Breast epithelium (tissue), 4 donors: ENCODE measurements at regions not wholly inside any gene's neighbourhood (a gene's known extent, or its start where the extent isn't known, plus 50 kb on each side); places are given as distances from the start of the nearest gene placed in this dataset.
"Not testable (repeated sequence)": the region's sequence is repeated elsewhere in the genome, so short reads cannot be mapped to it uniquely, and the experiment has no call there.

Source experiments
- DNase-seq, 2 donors: peaks; one replicate each; pipeline ENCODE4 v3.0.0-alpha.2; 2019; ENCODE audit warnings: low spot score in 2 of 2
- H3K27ac ChIP-seq, 2 donors: fragments of 200-600 bp; sonication (generic) in 1 of 2; one replicate each; pipeline ENCODE4 v1.5.1; 2016 to 2019; ENCODE audit warnings: mild to moderate bottlenecking in 1 of 2
- H3K27me3 ChIP-seq, 2 donors: fragments of 200-600 bp; sonication (generic) in 1 of 2; one replicate each; pipeline versions ENCODE4 v1.5.1 to v1.6.0; 2017 to 2019; ENCODE audit warnings: control low read depth in 1 of 2, mild to moderate bottlenecking in 1 of 2
- H3K36me3 ChIP-seq: fragments of 200-600 bp; one replicate; pipeline ENCODE4 v1.5.1; 2019
- H3K4me1 ChIP-seq, 2 donors: fragments of 200-600 bp; sonication (generic); one replicate each; pipeline ENCODE4 v1.5.1; 2016 to 2019; ENCODE audit warnings: control low read depth in 1 of 2
- H3K4me3 ChIP-seq, 3 donors: fragments of 200-600 bp; sonication (generic); 1 replicate in 2 of 3; 2 replicates in 1 of 3; pipeline ENCODE4 v1.5.1; 2016 to 2019; ENCODE audit warnings: mild to moderate bottlenecking in 3 of 3, moderate library complexity in 2 of 3
- H3K9me3 ChIP-seq, 2 donors: fragments of 200-600 bp; sonication (generic) in 1 of 2; one replicate each; pipeline ENCODE4 v1.5.1; 2016 to 2019; ENCODE audit warnings: control low read depth in 1 of 2
- CTCF ChIP-seq, 3 donors: fragments of 450-650 bp; IDR thresholded peaks; one replicate each; pipeline ENCODE4 v1.5.1; 2016 to 2017; ENCODE audit warnings: antibody characterized with exemption in 3 of 3, mild to moderate bottlenecking in 3 of 3, moderate library complexity in 3 of 3
- POLR2A ChIP-seq: fragments of 450-650 bp; IDR thresholded peaks from one replicate; pipeline ENCODE4 v1.6.1; 2016; ENCODE audit warnings: antibody characterized with exemption, mild to moderate bottlenecking, moderate library complexity
- POLR2AphosphoS5 ChIP-seq, 3 donors: sonication (generic); formaldehyde crosslinking; IDR thresholded peaks; one replicate each; pipeline ENCODE4 v1.6.1; 2017; ENCODE audit warnings: antibody characterized with exemption in 3 of 3
- intact Hi-C: fragments of 100-400 bp; cut with DNase I; formaldehyde crosslinking; loops from one replicate; pipeline ENCODE4 v1.15.1; 2023; ENCODE audit warnings: low total_unique reads

DNA sequence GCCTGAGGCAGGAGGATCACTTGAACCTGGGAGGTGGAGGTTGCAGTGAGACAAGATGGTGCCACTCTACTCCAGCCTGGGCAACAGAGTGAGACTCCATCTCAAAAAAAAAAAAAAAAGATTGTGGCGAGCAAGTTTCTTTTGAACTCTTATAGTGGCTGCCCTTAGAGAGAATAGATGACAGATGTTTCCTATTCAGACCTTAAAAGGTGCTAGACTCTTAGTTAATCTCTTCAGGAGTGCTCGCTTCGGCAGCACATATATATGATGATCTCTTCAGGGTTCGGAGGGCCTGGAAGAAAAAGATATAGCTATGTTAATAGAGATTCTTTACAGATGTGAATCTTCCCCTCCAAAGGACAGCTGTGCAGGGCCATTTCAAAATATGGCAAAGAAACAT lies 73.1 kb upstream of the AMN1 start:
- no peaks in the 10 kb centered on the region for H3K27me3 ChIP-seq
- H3K36me3 ChIP-seq: no peaks in the 10 kb centered on the region
- DNase-seq: no peak
- intact Hi-C loops: no loop called here
- H3K9me3 ChIP-seq: no peaks in the 10 kb centered on the region
- no peaks in the 10 kb centered on the region for H3K4me1 ChIP-seq
- no peak overlapping the region for H3K27ac ChIP-seq
- TF ChIP-seq CTCF (IDR thresholded peaks at IDR 0.05): no peak
- no peak for TF ChIP-seq POLR2A
- no peak for TF ChIP-seq POLR2AphosphoS5 (IDR thresholded peaks at IDR 0.05)
- H3K4me3 ChIP-seq: no peak overlapping the region

DNA sequence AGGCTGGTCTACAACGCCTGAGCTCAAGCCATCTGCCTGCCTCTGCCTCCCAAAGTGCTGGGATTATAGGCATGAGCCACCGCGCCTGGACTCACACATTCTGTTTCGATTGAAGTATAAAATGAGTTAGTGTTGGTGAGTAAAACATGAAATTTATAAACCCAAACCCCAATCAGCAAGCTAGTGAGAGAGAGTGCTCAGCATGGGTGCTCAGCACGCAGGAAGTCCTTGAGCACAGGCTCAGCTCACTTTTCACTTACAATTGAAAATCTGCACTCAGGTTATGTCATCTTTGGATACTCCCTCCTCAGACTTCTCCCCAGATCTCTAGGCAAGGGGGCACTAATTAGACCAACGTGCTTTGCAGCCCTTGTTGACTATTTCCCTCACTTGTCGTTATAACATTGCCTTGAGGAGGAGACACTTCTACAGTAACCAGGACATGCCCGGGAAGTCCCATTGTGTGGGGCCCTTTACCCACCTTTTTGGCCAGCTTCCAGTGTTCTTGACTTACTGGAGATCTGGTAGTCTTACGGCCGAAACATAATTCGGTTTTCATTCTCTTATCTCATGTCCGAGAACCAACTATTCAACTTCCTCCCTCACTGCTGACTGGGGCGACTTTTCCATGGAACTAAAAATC lies 68.5 kb upstream of the AMN1 start:
- H3K4me3 ChIP-seq: no peak overlapping the region
- TF ChIP-seq CTCF (IDR thresholded peaks at IDR 0.05) (no peak), POLR2A (no peak), POLR2AphosphoS5 (IDR thresholded peaks at IDR 0.05) (no peak)
- DNase-seq: no peak
- H3K4me1 ChIP-seq: no peaks in the 10 kb centered on the region
- H3K36me3 ChIP-seq: no peaks in the 10 kb centered on the region
- no peaks in the 10 kb centered on the region for H3K27me3 ChIP-seq
- H3K27ac ChIP-seq: no peak overlapping the region
- no peaks in the 10 kb centered on the region for H3K9me3 ChIP-seq
- intact Hi-C loops: no loop called here

DNA sequence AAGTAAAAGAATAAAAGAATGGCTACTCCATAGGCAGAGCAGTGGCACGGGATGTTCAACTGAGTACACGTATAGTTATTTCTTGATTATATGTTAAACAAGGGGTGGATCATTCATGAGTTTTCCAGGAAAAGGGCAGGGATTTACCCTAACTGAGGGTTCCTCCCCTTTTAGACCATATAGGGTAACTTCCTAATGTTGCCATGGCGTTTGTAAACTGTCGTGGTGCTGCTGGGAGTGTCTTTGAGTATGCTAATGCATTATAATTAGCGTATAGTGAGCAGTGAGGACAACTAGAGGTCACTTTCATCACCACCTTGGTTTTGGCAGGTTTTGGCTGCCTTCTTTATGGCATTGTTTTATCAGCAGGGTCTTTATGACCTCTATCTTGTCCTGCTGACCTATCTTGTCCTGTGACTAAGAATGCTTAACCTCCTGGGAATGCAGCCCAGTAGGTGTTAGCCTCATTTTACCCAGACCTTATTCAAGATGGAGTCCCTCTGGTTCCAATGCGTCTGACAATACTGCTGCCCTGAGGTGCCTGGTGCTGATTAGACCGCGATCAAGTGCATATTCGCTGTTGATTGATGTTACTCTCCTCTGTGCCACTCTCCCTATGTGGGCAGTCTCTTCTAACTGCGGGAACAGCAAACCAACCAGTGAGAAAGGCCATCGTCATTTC lies 67.6 kb upstream of the AMN1 start:
- TF ChIP-seq POLR2A: no peak
- TF ChIP-seq CTCF (IDR thresholded peaks at IDR 0.05): no peak
- TF ChIP-seq POLR2AphosphoS5 (IDR thresholded peaks at IDR 0.05): no peak
- intact Hi-C loops: no loop called here
- no peaks in the 10 kb centered on the region for H3K4me1 ChIP-seq

GRCh38 chr12:31794745-31795144 lies 65.9 kb upstream of the AMN1 start:
- Histone ChIP-seq H3K4me3 (no peak overlapping the region), H3K27ac (no peak overlapping the region), H3K9me3 (no peaks in the 10 kb centered on the region), H3K27me3 (no peaks in the 10 kb centered on the region), H3K4me1 (no peaks in the 10 kb centered on the region), H3K36me3 (no peaks in the 10 kb centered on the region)
- TF ChIP-seq POLR2A (no peak), CTCF (IDR thresholded peaks at IDR 0.05) (no peak), POLR2AphosphoS5 (IDR thresholded peaks at IDR 0.05) (no peak)
- intact Hi-C loops: no loop called here
- no peak for DNase-seq

More for the DNA sequence above, 67.6 kb upstream of the AMN1 start:
- H3K27me3 ChIP-seq: no peaks in the 10 kb centered on the region
- DNase-seq: no peak
- H3K27ac ChIP-seq: no peak overlapping the region
- H3K9me3 ChIP-seq: no peaks in the 10 kb centered on the region
- H3K4me3 ChIP-seq: no peak overlapping the region
- H3K36me3 ChIP-seq: no peaks in the 10 kb centered on the region

- DNase-seq, intact Hi-C loops, H3K27ac ChIP-seq, H3K27me3 ChIP-seq, H3K9me3 ChIP-seq, H3K36me3 ChIP-seq, H3K4me1 ChIP-seq, H3K4me3 ChIP-seq: not testable (repeated sequence)
Observed at GRCh38 chr12:31791265-31791664, 62.4 kb upstream of the AMN1 start.
